ENCODE measurements at regions not wholly inside any gene's neighbourhood (a gene's known extent, or its start where the extent isn't known, plus 50 kb on each side); places are given as distances from the start of the nearest gene placed in this dataset.

- TF ChIP-seq CTCF (IDR thresholded peaks at IDR 0.05) (no peak), POLR2A (IDR thresholded peaks at IDR 0.05) (no peak)
Measured at GRCh38 chr18:3356614-3357013, 93.4 kb upstream of the TGIF1 start.

Data from testis (tissue), 2 donors.